Type B pancreatic cell (in vitro differentiated cells): ENCODE measurements at regions not wholly inside any gene's neighbourhood (a gene's known extent, or its start where the extent isn't known, plus 50 kb on each side); places are given as distances from the start of the nearest gene placed in this dataset.

ENCODE experiments used
- DNase-seq: peaks from one replicate; pipeline ENCODE4 v3.0.0; 2021; ENCODE audit warnings: mixed read lengths; ENCODE audit not compliant: unreplicated experiment; ENCODE audit errors: extremely low spot score
- H3K27ac Mint-ChIP-seq: 2 replicates; pipeline ENCODE4 v1.8.0; 2021; ENCODE audit warnings: mild to moderate bottlenecking, mixed read lengths
- H3K27me3 Mint-ChIP-seq: 2 replicates; pipeline ENCODE4 v1.8.0; 2021; ENCODE audit warnings: mixed read lengths
- H3K36me3 Mint-ChIP-seq: 2 replicates; pipeline ENCODE4 v1.8.0; 2021; ENCODE audit warnings: mixed read lengths
- H3K4me1 Mint-ChIP-seq: one replicate; pipeline ENCODE4 v1.8.0; 2021; ENCODE audit warnings: mixed read lengths; ENCODE audit not compliant: unreplicated experiment
- H3K4me3 Mint-ChIP-seq: 2 replicates; pipeline ENCODE4 v1.8.0; 2021; ENCODE audit warnings: mild to moderate bottlenecking, mixed read lengths
- H3K9me3 Mint-ChIP-seq: 2 replicates; pipeline ENCODE4 v1.8.0; 2021; ENCODE audit warnings: mixed read lengths
- TF ChIP-seq, protein P1 (sequence below): fragments of 200-600 bp; sonication (generic); conservative IDR thresholded peaks from 2 replicates; pipeline ENCODE4 v1.5.0; 2021; ENCODE audit warnings: antibody characterized with exemption, mild to moderate bottlenecking

- peaks cover 47% of the 10 kb centered on the region for H3K4me1 Mint-ChIP-seq
Observed at GRCh38 chr3:176919836-176920765, 277.2 kb downstream of the TBL1XR1 start.

GRCh38 chr3:176916777-176917176 lies 280.5 kb downstream of the TBL1XR1 start:
- Mint-ChIP-seq H3K9me3 (no peaks in the 10 kb centered on the region), H3K27ac (peak overlapping the region; percentile 90), H3K4me3 (peak overlapping the region; percentile 58), H3K36me3 (no peaks in the 10 kb centered on the region), H3K27me3 (no peaks in the 10 kb centered on the region), H3K4me1 (peaks cover 48% of the 10 kb centered on the region)
- no peak for DNase-seq
- TF ChIP-seq, protein P1, sequence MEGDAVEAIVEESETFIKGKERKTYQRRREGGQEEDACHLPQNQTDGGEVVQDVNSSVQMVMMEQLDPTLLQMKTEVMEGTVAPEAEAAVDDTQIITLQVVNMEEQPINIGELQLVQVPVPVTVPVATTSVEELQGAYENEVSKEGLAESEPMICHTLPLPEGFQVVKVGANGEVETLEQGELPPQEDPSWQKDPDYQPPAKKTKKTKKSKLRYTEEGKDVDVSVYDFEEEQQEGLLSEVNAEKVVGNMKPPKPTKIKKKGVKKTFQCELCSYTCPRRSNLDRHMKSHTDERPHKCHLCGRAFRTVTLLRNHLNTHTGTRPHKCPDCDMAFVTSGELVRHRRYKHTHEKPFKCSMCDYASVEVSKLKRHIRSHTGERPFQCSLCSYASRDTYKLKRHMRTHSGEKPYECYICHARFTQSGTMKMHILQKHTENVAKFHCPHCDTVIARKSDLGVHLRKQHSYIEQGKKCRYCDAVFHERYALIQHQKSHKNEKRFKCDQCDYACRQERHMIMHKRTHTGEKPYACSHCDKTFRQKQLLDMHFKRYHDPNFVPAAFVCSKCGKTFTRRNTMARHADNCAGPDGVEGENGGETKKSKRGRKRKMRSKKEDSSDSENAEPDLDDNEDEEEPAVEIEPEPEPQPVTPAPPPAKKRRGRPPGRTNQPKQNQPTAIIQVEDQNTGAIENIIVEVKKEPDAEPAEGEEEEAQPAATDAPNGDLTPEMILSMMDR: no peak

More at GRCh38 chr3:176919836-176920765, 277.2 kb downstream of the TBL1XR1 start:
- no peak for DNase-seq
- Mint-ChIP-seq H3K27ac (peak overlapping the region; percentile 77), H3K36me3 (no peaks in the 10 kb centered on the region), H3K4me3 (no peak overlapping the region), H3K27me3 (no peaks in the 10 kb centered on the region), H3K9me3 (no peaks in the 10 kb centered on the region)
- TF ChIP-seq, protein P1: no peak

- no peaks in the 10 kb centered on the region for H3K36me3 Mint-ChIP-seq
- no peaks in the 10 kb centered on the region for H3K9me3 Mint-ChIP-seq
- DNase-seq: no peak
- TF ChIP-seq, protein P1: no peak
- peak overlapping the region; percentile 62 for H3K4me3 Mint-ChIP-seq
- peaks cover 37% of the 10 kb centered on the region for H3K4me1 Mint-ChIP-seq
- no peaks in the 10 kb centered on the region for H3K27me3 Mint-ChIP-seq
- H3K27ac Mint-ChIP-seq: no peak overlapping the region
Observed at GRCh38 chr3:176914764-176915163, 282.5 kb downstream of the TBL1XR1 start.

- no peak overlapping the region for H3K27ac Mint-ChIP-seq
- DNase-seq: no peak
- no peaks in the 10 kb centered on the region for H3K36me3 Mint-ChIP-seq
- H3K4me3 Mint-ChIP-seq: no peak overlapping the region
- H3K4me1 Mint-ChIP-seq: peaks cover 13% of the 10 kb centered on the region
- no peaks in the 10 kb centered on the region for H3K9me3 Mint-ChIP-seq
- no peaks in the 10 kb centered on the region for H3K27me3 Mint-ChIP-seq
- TF ChIP-seq, protein P1: no peak
Observed at GRCh38 chr3:176911579-176911978, 285.7 kb downstream of the TBL1XR1 start.

DNA sequence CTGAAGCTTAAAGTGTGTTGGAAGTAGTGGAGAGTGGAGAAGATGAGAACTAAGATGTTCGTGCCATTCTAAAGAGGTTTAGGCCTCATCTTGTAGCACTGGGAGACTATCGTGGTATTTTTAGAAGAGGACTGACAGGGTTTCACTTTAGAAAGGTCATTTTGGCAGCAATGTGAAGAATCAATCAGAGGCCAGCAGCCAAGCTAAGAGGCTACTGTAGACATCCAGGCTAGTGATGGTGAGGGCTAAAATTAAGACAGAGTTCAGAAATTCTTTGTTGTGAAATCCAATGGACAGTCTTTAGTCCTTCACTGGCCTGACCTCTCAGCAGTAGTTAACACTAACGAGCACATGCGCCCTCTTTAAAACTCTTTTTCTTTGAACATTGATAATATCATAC lies 288.2 kb downstream of the TBL1XR1 start:
- no peaks in the 10 kb centered on the region for H3K9me3 Mint-ChIP-seq
- H3K4me1 Mint-ChIP-seq: peaks cover 20% of the 10 kb centered on the region
- no peak for DNase-seq
- H3K27me3 Mint-ChIP-seq: no peaks in the 10 kb centered on the region
- no peak overlapping the region for H3K27ac Mint-ChIP-seq
- TF ChIP-seq, protein P1: no peak
- H3K4me3 Mint-ChIP-seq: no peak overlapping the region
- H3K36me3 Mint-ChIP-seq: no peaks in the 10 kb centered on the region
